Hindlimb muscle (tissue), 1 donor: ENCODE measurements at regions not wholly inside any gene's neighbourhood (a gene's known extent, or its start where the extent isn't known, plus 50 kb on each side); places are given as distances from the start of the nearest gene placed in this dataset.
"Not testable (repeated sequence)": the region's sequence is repeated elsewhere in the genome, so short reads cannot be mapped to it uniquely, and the experiment has no call there.

Experiments used
- DNase-seq: peaks from one replicate; pipeline ENCODE4 v3.0.0-alpha.2; 2013

- DNase-seq, result no peak
Observed at GRCh38 chr7:15049157-15049556, 146.6 kb upstream of the DGKB start.

GRCh38 chr7:15046861-15047260 is 144.3 kb upstream of the DGKB start:
- DNase-seq, result no peak

GRCh38 chr7:15043931-15044330 is 141.4 kb upstream of the DGKB start:
- no peak for DNase-seq

GRCh38 chr7:15042285-15043065 is 139.9 kb upstream of the DGKB start:
- DNase-seq, result no peak

- no peak for DNase-seq
Observed at GRCh38 chr7:15041226-15041625, 138.7 kb upstream of the DGKB start.

GRCh38 chr7:15035814-15036213 is 133.3 kb upstream of the DGKB start:
- DNase-seq, result no peak

GRCh38 chr7:15033039-15033438 is 130.5 kb upstream of the DGKB start:
- no peak for DNase-seq

- no peak for DNase-seq
Observed at GRCh38 chr7:15018981-15019380, 116.4 kb upstream of the DGKB start.

- DNase-seq, result peak; percentile 58
Observed at GRCh38 chr7:15016766-15017165, 114.2 kb upstream of the DGKB start.

- no peak for DNase-seq
Observed at GRCh38 chr7:15016315-15016667, 113.7 kb upstream of the DGKB start.

GRCh38 chr7:15015545-15016314 is 113.2 kb upstream of the DGKB start:
- DNase-seq, result peak; percentile 74

- no peak for DNase-seq
Observed at GRCh38 chr7:15012135-15012534, 109.6 kb upstream of the DGKB start.

- DNase-seq, result no peak
Observed at GRCh38 chr7:15011289-15011688, 108.7 kb upstream of the DGKB start.

- no peak for DNase-seq
Observed at GRCh38 chr7:15007507-15007906, 105.0 kb upstream of the DGKB start.

GRCh38 chr7:15005672-15006071 is 103.1 kb upstream of the DGKB start:
- DNase-seq, result no peak

- no peak for DNase-seq
Observed at GRCh38 chr7:15000157-15000556, 97.6 kb upstream of the DGKB start.

GRCh38 chr7:14999331-14999730 is 96.8 kb upstream of the DGKB start:
- DNase-seq, result no peak

- no peak for DNase-seq
Observed at GRCh38 chr7:14995774-14996173, 93.2 kb upstream of the DGKB start.

- DNase-seq, result peak; percentile 19
Observed at GRCh38 chr7:14988941-14989340, 86.4 kb upstream of the DGKB start.

GRCh38 chr7:14978687-14979086 is 76.1 kb upstream of the DGKB start:
- no peak for DNase-seq

GRCh38 chr7:14974688-14975087 is 72.1 kb upstream of the DGKB start:
- DNase-seq, result no peak

- no peak for DNase-seq
Observed at GRCh38 chr7:14973712-14974428, 71.3 kb upstream of the DGKB start.

GRCh38 chr7:14971678-14972077 is 69.1 kb upstream of the DGKB start:
- not testable (repeated sequence) for DNase-seq

GRCh38 chr7:14967376-14967775 is 64.8 kb upstream of the DGKB start:
- not testable (repeated sequence) for DNase-seq
